NCI-H524 (cell line): ENCODE measurements at regions not wholly inside any gene's neighbourhood (a gene's known extent, or its start where the extent isn't known, plus 50 kb on each side); places are given as distances from the start of the nearest gene placed in this dataset.

ENCODE experiments used
- DNase-seq, 2 experiments: peaks; one replicate each; lab custom pipeline; 2025; lab: John Stamatoyannopoulos, UW

GRCh38 chr6:147078106-147078505 is 126.1 kb upstream of the STXBP5 start:
- no peak for DNase-seq

GRCh38 chr6:147078602-147079001 is 125.6 kb upstream of the STXBP5 start:
- no peak for DNase-seq

- no peak for DNase-seq
Observed at GRCh38 chr6:147080225-147080624, 124.0 kb upstream of the STXBP5 start.

- no peak for DNase-seq
Observed at GRCh38 chr6:147081076-147081609, 123.1 kb upstream of the STXBP5 start.

GRCh38 chr6:147087641-147088040 is 116.6 kb upstream of the STXBP5 start:
- no peak for DNase-seq

- DNase-seq, result no peak
Observed at GRCh38 chr6:147088861-147089260, 115.4 kb upstream of the STXBP5 start.

- no peak for DNase-seq
Observed at GRCh38 chr6:147095316-147095715, 108.9 kb upstream of the STXBP5 start.

GRCh38 chr6:147099974-147100373 is 104.2 kb upstream of the STXBP5 start:
- no peak for DNase-seq

GRCh38 chr6:147103007-147103406 is 101.2 kb upstream of the STXBP5 start:
- no peak for DNase-seq

GRCh38 chr6:147103694-147104093 is 100.5 kb upstream of the STXBP5 start:
- DNase-seq, result no peak

GRCh38 chr6:147105786-147106185 is 98.4 kb upstream of the STXBP5 start:
- DNase-seq, result no peak

GRCh38 chr6:147106759-147107401 is 97.3 kb upstream of the STXBP5 start:
- no peak for DNase-seq

- DNase-seq, result no peak
Observed at GRCh38 chr6:147108259-147108910, 95.8 kb upstream of the STXBP5 start.

GRCh38 chr6:147109707-147110106 is 94.5 kb upstream of the STXBP5 start:
- DNase-seq, result no peak

- no peak for DNase-seq
Observed at GRCh38 chr6:147116056-147116455, 88.2 kb upstream of the STXBP5 start.

GRCh38 chr6:147117011-147117410 is 87.2 kb upstream of the STXBP5 start:
- DNase-seq, result no peak

- DNase-seq, result no peak
Observed at GRCh38 chr6:147117580-147117979, 86.6 kb upstream of the STXBP5 start.

- no peak for DNase-seq
Observed at GRCh38 chr6:147119310-147119709, 84.9 kb upstream of the STXBP5 start.

GRCh38 chr6:147122823-147123222 is 81.4 kb upstream of the STXBP5 start:
- no peak for DNase-seq

- no peak for DNase-seq
Observed at GRCh38 chr6:147126618-147127022, 77.6 kb upstream of the STXBP5 start.

- DNase-seq, result no peak
Observed at GRCh38 chr6:147127587-147127986, 76.6 kb upstream of the STXBP5 start.

- DNase-seq, result no peak
Observed at GRCh38 chr6:147128056-147128455, 76.2 kb upstream of the STXBP5 start.

- DNase-seq, result peak in 1 of 2 experiments; percentile 10
Observed at GRCh38 chr6:147131532-147132128, 72.6 kb upstream of the STXBP5 start.
